HPDE6-E6E7 (cell line): ENCODE measurements at regions not wholly inside any gene's neighbourhood (a gene's known extent, or its start where the extent isn't known, plus 50 kb on each side); places are given as distances from the start of the nearest gene placed in this dataset.
"Not testable (repeated sequence)": the region's sequence is repeated elsewhere in the genome, so short reads cannot be mapped to it uniquely, and the experiment has no call there.

Experiments used
- DNase-seq: peaks from one replicate; pipeline ENCODE4 v3.0.0; 2011; ENCODE audit warnings: missing footprints; ENCODE audit errors: extremely low spot score

GRCh38 chr2:236769981-236770671 is 200.5 kb downstream of the ACKR3 start:
- peak; percentile 98 for DNase-seq

GRCh38 chr2:236772220-236772837 is 202.7 kb downstream of the ACKR3 start:
- DNase-seq: no peak

GRCh38 chr2:236773206-236773605 is 203.6 kb downstream of the ACKR3 start:
- DNase-seq: no peak

- DNase-seq: no peak
Observed at GRCh38 chr2:236774171-236774570, 204.5 kb downstream of the ACKR3 start.

- DNase-seq: no peak
Observed at GRCh38 chr2:236775511-236775910, 205.9 kb downstream of the ACKR3 start.

GRCh38 chr2:236776206-236776605 is 206.6 kb downstream of the ACKR3 start:
- DNase-seq: no peak

- DNase-seq: no peak
Observed at GRCh38 chr2:236776695-236777251, 207.1 kb downstream of the ACKR3 start.

- DNase-seq: no peak
Observed at GRCh38 chr2:236777408-236777807, 207.8 kb downstream of the ACKR3 start.

- no peak for DNase-seq
Observed at GRCh38 chr2:236781933-236782816, 212.6 kb downstream of the ACKR3 start.

GRCh38 chr2:236782938-236783337 is 213.3 kb downstream of the ACKR3 start:
- DNase-seq: no peak

GRCh38 chr2:236783417-236784020 is 213.9 kb downstream of the ACKR3 start:
- DNase-seq: no peak

- DNase-seq: no peak
Observed at GRCh38 chr2:236785611-236786057, 216.0 kb downstream of the ACKR3 start.

- no peak for DNase-seq
Observed at GRCh38 chr2:236786751-236787150, 217.1 kb downstream of the ACKR3 start.

- not testable (repeated sequence) for DNase-seq
Observed at GRCh38 chr2:236787376-236787775, 217.8 kb downstream of the ACKR3 start.

- no peak for DNase-seq
Observed at GRCh38 chr2:236787885-236788284, 218.3 kb downstream of the ACKR3 start.

- DNase-seq: no peak
Observed at GRCh38 chr2:236790963-236791362, 221.3 kb downstream of the ACKR3 start.

- DNase-seq: no peak
Observed at GRCh38 chr2:236793023-236794011, 223.7 kb downstream of the ACKR3 start.

- no peak for DNase-seq
Observed at GRCh38 chr2:236794176-236794957, 224.7 kb downstream of the ACKR3 start.

- DNase-seq: no peak
Observed at GRCh38 chr2:236795169-236795860, 225.7 kb downstream of the ACKR3 start.
